KG1 (cell line): ENCODE measurements at regions not wholly inside any gene's neighbourhood (a gene's known extent, or its start where the extent isn't known, plus 50 kb on each side); places are given as distances from the start of the nearest gene placed in this dataset.
"Not testable (repeated sequence)": the region's sequence is repeated elsewhere in the genome, so short reads cannot be mapped to it uniquely, and the experiment has no call there.

ENCODE experiments used
- DNase-seq: peaks from one replicate; lab custom pipeline; 2025; lab: John Stamatoyannopoulos, UW

DNA sequence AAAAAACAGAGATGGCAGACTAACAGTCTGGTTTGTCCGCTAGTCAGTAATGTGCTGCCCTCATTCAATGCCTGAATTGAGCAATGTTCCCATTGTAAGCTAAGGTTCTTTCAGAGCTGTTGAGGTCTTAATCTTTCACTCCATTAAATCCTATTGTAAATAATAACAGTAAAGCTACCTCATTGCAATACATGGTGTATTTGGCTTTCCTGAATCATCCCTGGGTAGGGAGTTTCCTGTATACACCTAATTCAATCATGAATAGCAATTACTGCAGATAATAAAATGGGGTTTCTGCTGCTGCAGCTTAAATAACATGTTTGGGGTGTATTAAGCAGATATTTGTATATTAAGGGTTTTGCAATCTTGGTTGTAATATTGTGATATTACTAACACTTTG, 1100.2 kb upstream of the INTU start:
- no peak for DNase-seq

DNA sequence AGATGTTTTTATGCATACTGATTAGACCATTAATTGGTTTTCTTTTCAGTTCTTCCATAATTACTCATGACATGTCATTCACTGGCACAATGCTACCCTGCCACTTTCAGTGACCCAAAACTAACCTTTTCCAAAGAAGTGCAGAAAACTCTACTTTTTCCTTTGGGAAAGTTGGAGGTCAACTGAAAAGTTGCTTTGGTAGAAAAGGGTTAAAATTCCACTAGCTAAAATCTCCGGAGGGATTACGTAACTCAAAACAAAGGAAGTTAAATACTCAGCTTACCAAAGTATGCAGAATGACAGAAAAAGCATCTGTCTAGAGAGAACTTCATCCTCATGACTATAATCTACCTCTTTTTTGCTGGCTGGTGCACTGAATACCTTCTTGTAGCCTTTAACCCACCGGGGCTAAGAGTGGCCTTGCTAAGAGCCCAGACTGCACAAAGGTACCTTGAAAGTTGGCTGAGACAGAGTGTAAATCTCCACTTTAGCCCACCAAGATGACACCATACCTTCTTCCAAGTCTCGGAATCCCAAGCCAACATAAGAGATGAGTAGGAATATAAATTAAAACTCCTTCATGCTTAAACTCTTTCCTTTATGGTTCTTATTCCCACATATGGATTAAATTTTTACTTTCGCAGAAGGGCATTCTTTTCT, 1099.5 kb upstream of the INTU start:
- DNase-seq, result no peak

DNA sequence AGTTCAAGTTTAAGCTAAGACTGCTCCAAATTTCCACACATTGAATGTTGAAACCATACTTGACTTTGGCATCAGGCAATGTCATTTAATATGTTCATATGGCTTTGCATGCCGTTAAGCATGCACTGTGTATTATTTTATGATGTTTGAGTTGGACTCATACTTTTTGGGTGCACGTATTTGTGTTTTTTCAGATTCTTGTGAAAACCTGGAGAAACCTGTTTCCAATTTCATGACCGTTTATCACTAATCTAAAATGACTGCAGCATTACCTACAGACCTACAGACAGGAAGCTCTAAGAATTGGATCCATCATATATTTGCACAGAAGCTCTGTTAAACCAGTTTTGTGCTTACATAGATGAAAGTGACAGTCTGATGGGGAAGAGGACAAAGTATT, 1093.0 kb upstream of the INTU start:
- DNase-seq, result no peak

DNA sequence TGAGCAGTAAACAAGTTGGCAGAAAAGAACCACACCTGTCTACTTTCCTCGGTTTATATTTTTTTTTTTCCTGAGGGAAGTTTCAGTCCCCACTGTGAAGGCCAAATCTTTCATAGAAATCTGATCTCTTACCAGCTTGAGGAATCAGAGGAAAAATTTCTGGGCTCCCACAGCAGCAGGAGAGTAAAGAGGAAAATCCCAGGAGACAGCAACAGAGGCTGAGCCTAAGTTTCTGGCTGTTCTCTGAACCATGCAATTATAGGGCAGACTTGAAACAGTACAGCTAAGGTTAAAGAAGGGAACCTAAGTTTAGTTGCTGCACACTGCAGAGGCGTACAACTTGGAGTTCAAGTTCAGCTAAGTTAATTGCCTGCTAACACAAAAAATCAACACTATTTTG, 1090.9 kb upstream of the INTU start:
- DNase-seq, result no peak

DNA sequence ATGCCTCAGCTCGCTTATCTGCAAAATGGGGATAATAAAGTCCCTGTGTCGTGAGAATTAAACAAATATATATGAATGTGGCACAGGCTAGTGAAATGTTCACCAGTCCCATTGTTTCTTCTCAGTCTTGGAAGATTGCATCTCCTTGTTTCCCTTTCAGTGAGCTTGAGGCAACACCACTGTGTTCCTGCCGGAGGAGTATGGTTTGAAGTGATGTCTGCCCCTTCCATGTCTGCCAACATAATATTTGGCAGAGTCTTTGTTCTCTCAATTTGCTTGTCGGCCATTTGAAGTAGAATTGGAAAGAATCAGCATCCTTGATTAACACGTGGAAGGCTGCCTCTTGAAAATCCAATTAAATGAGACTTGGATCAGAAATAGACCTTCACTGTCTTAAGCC, 1088.5 kb upstream of the INTU start:
- DNase-seq, result no peak

DNA sequence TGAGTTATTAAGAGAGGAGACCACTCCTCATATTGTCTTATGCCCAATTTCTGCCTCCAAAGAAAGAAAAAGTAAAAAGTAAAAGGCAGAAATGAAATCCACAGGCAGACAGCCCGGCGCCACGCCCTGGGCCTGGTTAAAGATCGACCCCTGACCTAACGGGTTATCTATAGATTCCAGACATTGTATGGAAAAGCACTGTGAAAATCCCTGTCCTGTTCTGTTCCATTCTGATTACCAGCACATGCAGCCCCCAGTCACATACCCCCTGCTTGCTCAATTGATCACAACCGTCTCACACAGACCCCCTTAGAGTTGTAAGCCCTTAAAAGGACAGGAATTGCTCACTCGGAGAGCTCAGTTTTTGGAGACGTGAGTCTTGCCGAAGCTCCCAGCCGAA, 1086.6 kb upstream of the INTU start:
- not testable (repeated sequence) for DNase-seq

DNA sequence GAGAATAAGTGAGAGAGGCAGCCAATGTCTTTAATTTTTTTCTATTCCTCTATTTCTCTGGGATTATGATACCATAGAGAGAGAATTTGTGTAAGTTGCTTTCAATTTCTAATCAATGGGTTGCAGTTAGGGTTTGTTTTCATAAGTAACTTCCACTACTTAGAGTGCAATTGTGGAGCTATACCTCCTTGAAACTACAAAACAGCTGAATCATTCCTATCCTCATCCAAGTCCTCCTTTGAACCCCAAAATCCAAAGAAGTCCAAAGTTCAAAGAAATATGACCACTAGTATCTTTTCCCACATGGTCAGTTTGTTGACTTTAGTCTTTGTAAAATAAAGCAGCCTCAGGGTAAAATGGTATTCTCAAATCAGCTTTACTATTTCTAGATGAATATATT, 1085.4 kb upstream of the INTU start:
- DNase-seq, result no peak

DNA sequence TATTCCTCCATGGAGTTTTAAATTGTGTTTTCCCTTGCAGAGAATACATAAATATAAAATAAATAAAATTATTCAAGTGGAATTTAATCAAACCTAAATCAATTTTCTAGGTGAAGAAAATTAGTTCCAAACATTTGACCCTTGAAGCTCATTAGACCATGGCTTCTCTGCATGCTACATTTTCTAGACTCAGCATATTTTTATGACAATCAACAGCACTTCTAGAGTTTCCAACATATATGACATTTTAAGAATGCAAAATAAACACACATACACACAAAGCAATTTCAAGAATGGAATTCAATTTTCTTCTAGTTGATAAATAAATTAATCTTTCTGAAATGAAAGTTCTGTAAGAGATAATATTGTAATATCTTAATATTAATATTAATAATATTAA, 1083.9 kb upstream of the INTU start:
- DNase-seq, result no peak

DNA sequence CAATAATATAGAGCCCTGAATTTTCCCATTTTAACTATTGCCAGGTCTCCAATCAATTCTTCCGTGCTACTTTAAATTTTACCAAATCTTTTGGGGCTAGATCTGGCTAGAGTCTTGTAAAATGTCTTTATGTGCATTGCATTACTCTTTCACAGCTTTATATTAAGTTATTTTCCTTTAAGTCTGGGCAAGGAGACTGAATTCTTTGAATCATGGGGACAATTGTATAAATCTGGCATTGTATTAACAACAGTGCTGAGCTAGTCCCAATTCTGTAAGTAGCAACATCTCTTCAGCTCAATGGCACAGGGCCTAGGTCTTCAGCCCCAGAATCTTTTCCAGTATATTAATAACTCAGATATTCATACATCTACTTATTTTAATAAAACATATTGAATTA, 1080.4 kb upstream of the INTU start:
- DNase-seq, result no peak

DNA sequence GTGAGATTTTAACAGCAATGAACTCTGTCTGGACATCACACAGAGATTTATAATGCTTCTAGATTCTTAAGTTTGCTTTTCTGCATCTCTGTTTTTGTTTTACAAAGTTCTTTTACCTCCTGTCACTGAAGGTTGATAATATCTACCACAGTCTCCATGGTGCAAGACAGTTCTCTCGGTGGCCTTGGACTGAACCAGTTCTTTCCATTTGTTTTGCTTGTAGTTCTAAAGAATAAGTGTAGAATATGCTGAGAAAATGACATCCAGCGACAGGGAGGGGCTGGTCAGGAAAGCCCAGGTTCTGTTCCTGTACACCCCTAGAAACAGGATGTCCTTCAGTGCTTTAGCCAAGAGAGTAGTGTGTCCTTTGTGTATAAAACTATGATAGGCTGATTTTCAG, 1079.5 kb upstream of the INTU start:
- DNase-seq, result no peak

DNA sequence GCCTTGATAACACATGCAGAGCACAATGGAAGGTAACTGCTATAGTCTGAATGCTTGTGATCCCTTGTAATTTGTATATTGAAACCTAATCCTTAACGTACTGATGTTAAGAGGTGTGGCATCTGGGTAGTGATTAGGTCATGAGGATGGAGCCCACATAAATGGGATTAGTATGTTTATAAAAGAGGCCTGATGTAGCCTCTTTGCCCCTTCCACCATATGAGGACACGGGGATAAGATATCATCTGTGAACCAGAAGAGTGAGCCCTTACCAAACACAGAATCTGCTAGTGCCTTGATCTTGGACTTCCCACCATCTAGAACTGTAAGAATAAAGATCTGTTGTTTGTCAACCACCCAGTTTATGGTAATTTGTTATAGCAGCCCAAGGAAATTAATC, 1074.2 kb upstream of the INTU start:
- no peak for DNase-seq

DNA sequence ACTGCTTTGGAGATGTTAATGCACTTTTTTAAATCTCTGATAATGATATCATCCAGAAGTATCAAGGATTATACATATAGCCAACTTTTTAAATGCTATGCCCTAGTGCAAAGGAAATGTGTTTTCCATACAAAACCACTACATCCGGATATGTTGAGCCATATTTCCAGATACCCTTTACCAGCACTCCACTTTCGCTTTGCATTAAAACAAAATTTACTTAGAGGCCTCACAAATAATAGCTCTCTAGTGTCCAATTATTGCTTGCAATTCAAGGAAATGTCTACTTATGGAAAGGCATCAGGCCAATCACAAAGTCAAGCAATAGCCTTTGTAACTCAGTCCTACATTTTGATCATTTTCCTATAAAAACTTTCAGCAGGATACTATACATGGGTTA, 1072.8 kb upstream of the INTU start:
- DNase-seq, result no peak

DNA sequence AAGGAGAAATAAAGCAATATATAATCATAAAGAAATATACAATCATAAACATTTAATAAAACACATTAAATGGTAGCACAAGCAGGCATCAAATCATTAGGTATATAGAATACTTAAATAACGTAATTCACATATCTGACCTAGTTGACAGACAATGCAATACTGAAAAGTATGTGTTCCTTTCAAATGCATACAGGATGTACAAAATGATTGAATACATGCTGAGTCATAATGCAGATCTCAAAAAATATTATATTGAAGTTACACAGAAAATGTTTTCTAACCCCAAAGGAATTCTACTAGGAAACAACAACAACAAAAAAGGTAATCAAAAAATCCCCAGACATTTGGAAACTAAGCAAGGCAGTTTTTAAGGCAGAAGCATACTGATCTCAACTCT, 1072.0 kb upstream of the INTU start:
- DNase-seq, result no peak

DNA sequence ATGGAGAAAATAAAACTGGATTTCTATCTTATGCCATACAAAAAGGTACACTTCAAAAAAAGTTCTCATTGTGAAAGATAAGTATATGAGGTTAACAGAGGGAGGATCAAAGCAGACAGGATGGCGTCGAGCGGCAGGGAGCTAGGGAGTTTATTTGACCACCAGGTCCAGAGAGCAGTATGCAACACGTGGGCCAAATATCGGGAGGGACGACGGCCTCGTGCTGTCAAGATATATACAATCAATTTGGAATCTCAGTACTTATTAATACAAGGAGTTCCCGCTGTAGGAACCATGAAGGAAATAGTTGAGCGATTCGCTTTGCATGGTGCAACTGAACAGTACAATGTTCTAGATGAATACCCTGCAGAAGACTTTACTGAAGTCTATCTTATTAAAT, 1069.4 kb upstream of the INTU start:
- no peak for DNase-seq

DNA sequence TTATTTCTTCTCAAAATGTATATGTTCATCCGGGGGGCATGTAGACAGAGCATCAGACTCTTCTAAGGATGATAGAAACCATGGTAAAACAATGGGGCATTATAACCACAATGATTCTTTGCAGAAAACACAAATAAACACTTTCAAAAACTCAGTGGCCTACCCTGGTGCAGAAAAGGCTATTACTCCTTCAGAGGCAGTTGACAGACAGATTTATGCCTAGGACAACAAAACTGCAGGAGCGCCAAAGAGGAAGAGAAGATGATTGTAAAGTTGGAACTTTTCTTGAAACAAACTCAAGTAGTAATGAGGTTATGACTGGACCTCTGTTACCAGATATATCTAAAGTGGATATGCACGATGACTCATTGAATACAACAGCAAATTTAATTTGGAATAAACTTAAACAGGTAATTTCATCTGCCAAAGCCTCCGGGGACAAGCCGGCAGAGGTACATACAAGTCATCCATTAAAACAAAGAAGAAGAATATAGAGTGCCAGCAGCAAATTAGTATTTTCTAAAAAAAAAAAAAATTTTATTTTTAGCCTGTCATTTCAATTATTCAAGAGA, 1068.4 kb upstream of the INTU start:
- no peak for DNase-seq

DNA sequence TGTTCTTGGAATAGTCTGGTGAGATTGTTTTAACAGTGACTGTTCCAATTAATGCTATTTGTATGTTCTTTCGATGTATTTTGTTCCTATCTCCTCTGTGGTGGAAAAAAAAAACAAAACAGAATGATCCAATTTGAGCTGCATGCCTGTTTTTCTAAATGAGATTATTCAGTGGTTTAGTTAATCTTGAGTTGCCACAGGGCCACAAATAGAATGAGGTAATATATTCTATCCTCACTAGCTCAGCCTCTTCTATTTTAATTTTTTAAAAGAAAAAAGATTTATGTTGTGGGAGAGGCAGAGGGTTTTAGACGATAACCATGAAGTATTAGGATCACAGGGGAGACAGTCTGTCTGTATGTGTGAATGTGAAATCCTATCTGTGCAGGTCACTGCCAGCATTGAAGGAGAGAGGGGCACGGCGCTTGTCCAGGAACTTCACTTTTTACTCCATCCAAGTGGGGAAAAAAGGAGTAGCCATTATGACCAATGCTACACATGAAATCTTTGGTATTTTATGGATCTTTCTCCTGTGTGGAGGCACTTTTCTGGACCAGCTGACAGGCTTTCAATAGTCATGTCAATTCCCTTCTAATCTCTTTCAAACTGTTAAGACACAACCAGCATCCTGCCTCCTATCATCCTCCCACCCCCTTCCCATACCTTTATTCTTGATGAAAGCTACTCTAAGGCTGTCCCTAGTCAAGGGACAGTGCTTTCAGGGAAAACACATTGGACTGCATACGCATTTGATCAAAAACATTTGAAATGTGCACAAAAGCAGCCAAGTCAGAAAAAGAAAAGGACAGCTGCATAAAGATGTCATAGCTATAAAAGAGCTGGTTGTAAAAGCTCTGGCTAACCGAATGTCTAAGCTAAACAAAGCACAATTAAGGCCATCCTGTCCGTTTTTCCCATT, 1063.8 kb upstream of the INTU start:
- no peak for DNase-seq

DNA sequence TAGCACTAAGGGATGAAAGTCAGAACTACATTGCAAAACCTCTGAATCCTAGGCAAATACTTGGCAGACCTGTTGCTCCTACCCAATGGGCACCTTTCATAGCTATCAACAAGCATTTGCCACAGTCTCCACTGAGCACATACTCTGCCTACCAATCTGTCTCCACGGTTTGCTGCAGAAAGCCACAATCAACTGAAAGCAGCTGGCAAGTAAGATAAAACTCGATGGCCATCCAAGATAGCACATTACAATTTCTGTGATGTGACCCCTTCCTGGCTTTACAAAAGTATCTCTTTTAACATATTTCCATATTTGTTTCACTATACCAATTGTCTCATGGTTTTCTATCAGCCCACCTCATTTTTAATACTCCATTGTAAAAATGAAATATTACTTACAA, 1060.5 kb upstream of the INTU start:
- DNase-seq, result no peak

DNA sequence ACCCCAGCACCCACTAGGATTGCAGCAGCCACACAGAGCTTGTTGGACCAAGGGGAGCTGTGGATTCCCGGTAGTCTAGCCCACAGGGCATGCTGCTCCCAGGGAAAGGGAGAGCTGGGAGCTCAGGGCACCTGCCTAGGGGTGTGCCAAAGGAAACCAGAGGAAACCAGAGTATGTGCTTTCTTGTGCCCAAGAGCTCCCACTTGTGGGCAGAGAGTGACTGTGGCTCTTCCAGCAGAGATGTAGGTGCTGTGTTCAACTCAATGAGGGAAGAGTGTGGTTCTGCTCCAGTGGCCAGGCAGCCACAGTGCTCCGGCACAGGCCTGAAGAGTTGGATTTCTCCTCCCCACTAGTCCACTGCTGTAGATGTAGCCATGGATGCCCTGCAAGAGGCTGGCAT, 1050.0 kb upstream of the INTU start:
- DNase-seq, result no peak

DNA sequence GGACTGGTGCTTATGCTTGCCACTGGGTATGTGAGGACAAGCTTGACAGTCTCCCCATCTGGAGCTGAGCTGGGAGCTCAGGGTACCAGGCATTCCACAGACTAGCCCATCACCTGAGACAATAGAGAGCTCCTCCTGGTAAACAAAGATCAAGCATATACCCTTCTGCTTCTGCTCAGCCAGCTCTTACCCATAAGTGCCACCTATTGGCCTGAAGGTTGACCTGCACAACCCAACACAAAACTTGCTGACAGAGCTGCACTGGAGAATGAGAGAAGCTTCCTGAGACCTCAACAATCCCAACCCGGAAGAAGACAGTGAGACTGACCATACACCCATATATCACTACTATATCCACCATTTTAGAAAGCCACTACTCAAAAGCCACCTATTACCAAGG, 1049.2 kb upstream of the INTU start:
- no peak for DNase-seq

DNA sequence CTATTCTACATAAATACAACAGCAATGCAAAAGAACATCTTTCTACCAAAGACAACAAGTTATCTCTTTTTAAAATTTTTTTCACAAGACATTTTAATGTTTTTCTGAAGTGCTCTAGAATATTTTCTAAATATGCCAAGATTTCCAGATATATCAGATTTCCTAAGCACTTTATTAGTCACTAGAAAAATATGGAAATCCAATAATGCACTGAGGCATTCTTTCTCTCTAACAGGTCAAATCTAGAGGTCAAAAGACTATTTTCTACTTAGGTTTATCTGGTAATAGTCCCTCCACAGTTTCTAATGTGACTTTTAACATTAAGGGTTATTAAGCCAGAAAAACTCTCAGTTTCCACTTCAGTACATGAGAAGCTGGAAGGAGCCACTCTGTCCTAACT, 1041.2 kb upstream of the INTU start:
- DNase-seq, result no peak

DNA sequence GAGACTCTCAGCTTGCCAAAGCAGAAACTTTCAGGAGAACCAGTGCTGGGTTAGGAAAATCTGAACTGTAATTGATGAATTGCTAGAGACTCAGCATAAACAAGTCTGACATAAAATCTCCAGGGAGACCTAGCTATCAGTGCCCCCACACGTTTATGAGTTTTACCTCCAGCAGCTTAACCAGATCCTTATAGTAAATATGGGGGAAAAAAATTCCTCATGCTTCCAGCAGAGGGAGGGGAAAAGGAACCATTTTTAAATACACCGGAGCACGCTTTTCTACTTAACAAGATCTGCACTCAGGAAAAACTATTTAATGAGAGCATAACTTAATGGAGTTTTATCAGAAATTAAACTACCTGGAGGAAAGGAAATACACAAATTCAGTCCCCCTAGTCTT, 1040.7 kb upstream of the INTU start:
- no peak for DNase-seq

DNA sequence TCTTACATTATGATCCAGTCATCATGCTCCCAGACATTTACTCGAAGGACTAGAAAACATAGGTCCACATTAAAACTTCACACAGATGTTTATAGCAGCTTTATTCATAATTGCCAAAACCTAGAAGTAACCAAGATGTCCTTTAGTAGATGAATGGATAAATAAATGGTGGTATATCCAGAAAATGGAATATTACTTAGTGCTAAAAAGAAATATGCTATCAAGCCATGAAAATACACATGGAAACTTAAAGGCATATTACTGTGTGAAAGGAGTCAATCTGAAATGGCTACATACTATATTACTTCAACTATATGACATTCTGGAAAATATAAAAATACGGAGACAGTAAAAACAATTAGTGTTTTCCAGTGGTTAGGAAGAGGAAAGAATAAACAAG, 1039.1 kb upstream of the INTU start:
- DNase-seq, result no peak

DNA sequence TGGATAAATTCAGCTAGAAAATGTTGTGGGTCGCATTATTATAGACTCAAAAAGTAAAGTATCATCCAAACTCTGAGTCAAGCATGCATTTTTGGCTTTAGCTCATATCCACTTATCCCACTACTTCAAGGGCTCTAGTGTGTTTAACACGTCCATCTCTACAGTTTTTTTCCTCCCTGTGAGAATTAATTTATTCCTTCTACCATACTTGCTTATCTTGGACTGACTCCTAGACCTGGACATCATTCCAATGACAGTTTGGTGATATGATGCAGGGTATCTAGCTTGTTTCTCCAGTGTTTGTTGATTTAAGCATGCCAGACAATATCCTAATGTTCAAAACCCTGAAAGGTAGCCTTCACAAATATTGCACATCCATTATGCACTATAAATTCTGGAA, 1037.1 kb upstream of the INTU start:
- DNase-seq, result no peak
